ENCODE measurements at regions not wholly inside any gene's neighbourhood (a gene's known extent, or its start where the extent isn't known, plus 50 kb on each side); places are given as distances from the start of the nearest gene placed in this dataset.

DNA sequence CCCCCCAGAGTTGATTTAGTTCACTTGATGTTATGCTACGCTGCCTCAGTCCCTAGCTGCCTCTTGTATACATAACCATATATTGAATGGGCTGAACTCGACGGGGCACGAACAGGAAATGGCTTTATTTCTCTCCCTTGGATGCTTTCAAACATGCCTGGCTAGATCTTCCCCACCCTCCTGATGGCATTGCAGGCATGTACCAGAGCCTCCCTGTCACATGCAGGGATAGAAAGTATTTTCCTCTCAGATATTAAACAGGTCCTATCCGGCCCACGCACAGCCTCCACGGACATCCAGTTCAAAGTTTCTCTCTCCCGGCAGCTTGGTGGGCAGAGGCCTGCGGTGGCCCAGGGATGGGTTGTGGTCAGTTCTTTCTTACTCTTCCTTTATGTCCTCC, 422.1 kb downstream of the RPS24 start:
- no peaks in the 10 kb centered on the region for H4K20me1 ChIP-seq (ENCODE audit: insufficient read depth, low read length)
- H2AFZ ChIP-seq (ENCODE audit: low read length) = no peak overlapping the region
- H3K79me2 ChIP-seq (ENCODE audit: insufficient read depth, low read depth, low read length) = no peaks in the 10 kb centered on the region
- H3K27ac ChIP-seq (ENCODE audit: low read depth, low read length, poor library complexity, severe bottlenecking) = no peak overlapping the region
- POLR2A ChIA-PET = no interaction called here
- no peaks in the 10 kb centered on the region for H3K36me3 ChIP-seq (ENCODE audit: insufficient read depth, low read length)
- no peaks in the 10 kb centered on the region for H3K9me2 ChIP-seq (ENCODE audit: insufficient read depth, low read length)
- no TSS peak for BruUV-seq (replicated peaks)
- H3K4me3 ChIP-seq (ENCODE audit: low read depth, low read length, poor library complexity, severe bottlenecking) = no peak overlapping the region
- H3K4me1 ChIP-seq (ENCODE audit: insufficient read depth, low read length, poor library complexity, severe bottlenecking) = no peaks in the 10 kb centered on the region
- intact Hi-C loops (cut with micrococcal nuclease; ENCODE audit: unreplicated experiment) = no loop called here
- no peak for DNase-seq (ENCODE audit: low spot score)
- TF ChIP-seq EZH2phosphoT487 (IDR thresholded peaks at IDR 0.05; ENCODE audit: borderline replicate concordance, low read depth, low read length) = no peak
- no peak for TF ChIP-seq CTCF (conservative IDR thresholded peaks at IDR 0.05; ENCODE audit: low read length)
- H3K9me3 ChIP-seq (ENCODE audit: low read length) = no peaks in the 10 kb centered on the region
- H3K4me2 ChIP-seq (ENCODE audit: low read length) = no peak overlapping the region
- CTCF ChIA-PET (ENCODE audit: unreplicated experiment) = no interaction called here

- no peaks in the 10 kb centered on the region for H3K9me3 ChIP-seq (ENCODE audit: low read length)
- H3K9me2 ChIP-seq (ENCODE audit: insufficient read depth, low read length) = no peaks in the 10 kb centered on the region
- H4K20me1 ChIP-seq (ENCODE audit: insufficient read depth, low read length) = no peaks in the 10 kb centered on the region
- H3K36me3 ChIP-seq (ENCODE audit: insufficient read depth, low read length) = no peaks in the 10 kb centered on the region
- intact Hi-C loops (cut with micrococcal nuclease; ENCODE audit: unreplicated experiment) = no loop called here
- H3K27ac ChIP-seq (ENCODE audit: low read depth, low read length, poor library complexity, severe bottlenecking) = no peak overlapping the region
- TF ChIP-seq EZH2phosphoT487 (IDR thresholded peaks at IDR 0.05; ENCODE audit: borderline replicate concordance, low read depth, low read length) = no peak
- H3K4me3 ChIP-seq (ENCODE audit: low read depth, low read length, poor library complexity, severe bottlenecking) = no peak overlapping the region
- no TSS peak for BruUV-seq (replicated peaks)
- no peaks in the 10 kb centered on the region for H3K4me1 ChIP-seq (ENCODE audit: insufficient read depth, low read length, poor library complexity, severe bottlenecking)
- H3K4me2 ChIP-seq (ENCODE audit: low read length) = no peak overlapping the region
- H3K79me2 ChIP-seq (ENCODE audit: insufficient read depth, low read depth, low read length) = no peaks in the 10 kb centered on the region
- DNase-seq (ENCODE audit: low spot score) = no peak
- no peak overlapping the region for H2AFZ ChIP-seq (ENCODE audit: low read length)
- ChIA-PET CTCF (ENCODE audit: unreplicated experiment) (no interaction called here), POLR2A (no interaction called here)
These were observed 423.2 kb downstream of the RPS24 start for GRCh38 chr10:78456649-78457400.

GRCh38 chr10:78457804-78458482, 424.3 kb downstream of the RPS24 start:
- Histone ChIP-seq H3K4me2 (ENCODE audit: low read length) (no peak overlapping the region), H3K79me2 (ENCODE audit: insufficient read depth, low read depth, low read length) (no peaks in the 10 kb centered on the region), H3K27ac (ENCODE audit: low read depth, low read length, poor library complexity, severe bottlenecking) (no peak overlapping the region), H3K9me3 (ENCODE audit: low read length) (no peaks in the 10 kb centered on the region), H3K4me3 (ENCODE audit: low read depth, low read length, poor library complexity, severe bottlenecking) (no peak overlapping the region), H3K36me3 (ENCODE audit: insufficient read depth, low read length) (no peaks in the 10 kb centered on the region), H4K20me1 (ENCODE audit: insufficient read depth, low read length) (no peaks in the 10 kb centered on the region), H2AFZ (ENCODE audit: low read length) (no peak overlapping the region), H3K4me1 (ENCODE audit: insufficient read depth, low read length, poor library complexity, severe bottlenecking) (no peaks in the 10 kb centered on the region), H3K9me2 (ENCODE audit: insufficient read depth, low read length) (no peaks in the 10 kb centered on the region)
- no TSS peak for BruUV-seq (replicated peaks)
- CTCF ChIA-PET (ENCODE audit: unreplicated experiment) = no interaction called here
- POLR2A ChIA-PET = no interaction called here
- intact Hi-C loops (cut with micrococcal nuclease; ENCODE audit: unreplicated experiment) = no loop called here
- no peak for DNase-seq (ENCODE audit: low spot score)
- no peak for TF ChIP-seq CTCF (conservative IDR thresholded peaks at IDR 0.05; ENCODE audit: low read length)
- no peak for TF ChIP-seq EZH2phosphoT487 (IDR thresholded peaks at IDR 0.05; ENCODE audit: borderline replicate concordance, low read depth, low read length)

All from OCI-LY7 (cell line).